GM23338 (cell line): ENCODE measurements at regions not wholly inside any gene's neighbourhood (a gene's known extent, or its start where the extent isn't known, plus 50 kb on each side); places are given as distances from the start of the nearest gene placed in this dataset.

Experiments
- ATAC-seq: fragments of 200-7000 bp; cut with Tn5 transposase; 3 replicates; pipeline ENCODE4 v1.9.1; 2020
- DNase-seq: peaks from one replicate; pipeline ENCODE4 v3.0.0-alpha.2; 2015; ENCODE audit warnings: low spot score
- H2AFZ ChIP-seq: fragments of 200-600 bp; sonication (generic); 2 replicates; pipeline ENCODE4 v1.8.0; 2016; ENCODE audit warnings: antibody characterized with exemption, mild to moderate bottlenecking, moderate library complexity
- H3F3A ChIP-seq: fragments of 200-600 bp; sonication (generic); replicated peaks from 2 replicates; pipeline ENCODE4 v1.8.0; 2017; ENCODE audit warnings: antibody characterized with exemption, mixed run types, low read depth
- H3K27ac ChIP-seq: fragments of 200-600 bp; sonication (generic); 2 replicates; pipeline ENCODE4 v1.6.1; 2016; ENCODE audit warnings: low read depth
- H3K27me3 ChIP-seq: fragments of 200-600 bp; sonication (generic); 2 replicates; pipeline ENCODE4 v1.8.0; 2016; ENCODE audit warnings: mild to moderate bottlenecking, mixed run types, moderate library complexity; ENCODE audit not compliant: insufficient read depth
- H3K36me3 ChIP-seq: fragments of 200-600 bp; sonication (generic); 2 replicates; pipeline ENCODE4 v1.8.0; 2016; ENCODE audit warnings: mild to moderate bottlenecking; ENCODE audit not compliant: insufficient read depth
- H3K4me1 ChIP-seq: fragments of 200-600 bp; sonication (generic); 2 replicates; pipeline ENCODE4 v1.8.0; 2016; ENCODE audit warnings: mild to moderate bottlenecking, moderate library complexity; ENCODE audit not compliant: insufficient read depth
- H3K4me2 ChIP-seq: fragments of 200-600 bp; sonication (generic); 2 replicates; pipeline ENCODE4 v1.7.1; 2017; ENCODE audit warnings: mixed run types
- H3K4me3 ChIP-seq: fragments of 200-600 bp; sonication (generic); 2 replicates; pipeline ENCODE4 v1.6.1; 2016; ENCODE audit warnings: mixed run types
- H3K79me2 ChIP-seq: fragments of 200-600 bp; sonication (generic); replicated peaks from 2 replicates; pipeline ENCODE4 v1.8.0; 2017; ENCODE audit warnings: mild to moderate bottlenecking; ENCODE audit not compliant: insufficient read depth
- H3K9me2 ChIP-seq: fragments of 200-600 bp; sonication (generic); 2 replicates; pipeline ENCODE4 v1.8.0; 2017; ENCODE audit not compliant: insufficient read depth
- H4K20me1 ChIP-seq: fragments of 200-600 bp; sonication (generic); replicated peaks from 2 replicates; pipeline ENCODE4 v1.8.0; 2017; ENCODE audit warnings: mild to moderate bottlenecking; ENCODE audit not compliant: insufficient read depth
- H3K27ac Mint-ChIP-seq: 2 replicates; pipeline ENCODE4 v1.8.0; 2020; ENCODE audit warnings: inconsistent platforms, mild to moderate bottlenecking, moderate library complexity, mixed read lengths
- H3K27me3 Mint-ChIP-seq: 3 replicates; pipeline ENCODE4 v1.8.0; 2022; ENCODE audit warnings: low read depth, mild to moderate bottlenecking, moderate library complexity, mixed read lengths, inconsistent platforms; ENCODE audit not compliant: insufficient read depth, poor library complexity
- H3K36me3 Mint-ChIP-seq: 3 replicates; pipeline ENCODE4 v1.8.0; 2021; ENCODE audit warnings: low read depth, mild to moderate bottlenecking, inconsistent platforms, moderate library complexity, mixed read lengths
- H3K4me1 Mint-ChIP-seq: 3 replicates; pipeline ENCODE4 v1.8.0; 2020; ENCODE audit warnings: mild to moderate bottlenecking, inconsistent platforms, mixed read lengths
- H3K4me3 Mint-ChIP-seq: 3 replicates; pipeline ENCODE4 v1.8.0; 2021; ENCODE audit warnings: moderate library complexity, mild to moderate bottlenecking, inconsistent platforms, mixed read lengths
- H3K9me3 Mint-ChIP-seq: 3 replicates; pipeline ENCODE4 v1.8.0; 2020; ENCODE audit warnings: moderate library complexity, mild to moderate bottlenecking, inconsistent platforms, mixed read lengths
- CTCF ChIP-seq, 2 experiments: fragments of 200-600 bp in 1 of 2; sonication (generic) in 1 of 2; conservative IDR thresholded peaks; 2 replicates each; pipeline versions ENCODE4 v1.5.1 to v1.6.1; 2016 to 2017; ENCODE audit warnings: antibody characterized with exemption in 2 of 2, low read depth in 2 of 2, mild to moderate bottlenecking in 2 of 2, moderate library complexity in 1 of 2
- ETS1 ChIP-seq: IDR thresholded peaks from 2 replicates; pipeline ENCODE4 v1.6.1; 2016; ENCODE audit warnings: antibody characterized with exemption
- EZH2 ChIP-seq: fragments of 200-600 bp; sonication (generic); IDR thresholded peaks from one replicate; pipeline ENCODE4 v1.8.0; 2017; ENCODE audit warnings: antibody characterized with exemption, mild to moderate bottlenecking, low read depth; ENCODE audit not compliant: unreplicated experiment
- JUNB ChIP-seq: IDR thresholded peaks from one replicate; pipeline ENCODE4 v1.6.1; 2016; ENCODE audit warnings: antibody characterized with exemption; ENCODE audit not compliant: unreplicated experiment
- NANOG ChIP-seq: IDR thresholded peaks from 2 replicates; pipeline ENCODE4 v1.6.1; 2016; ENCODE audit warnings: antibody characterized with exemption, borderline replicate concordance
- ZNF114 ChIP-seq: fragments of 250-450 bp; sonication (Bioruptor Pico); IDR thresholded peaks from 2 replicates; pipeline ENCODE4 v1.5.0; 2020; ENCODE audit warnings: mild to moderate bottlenecking, moderate library complexity
- ZNF331 ChIP-seq: fragments of 250-450 bp; sonication (Bioruptor Pico); IDR thresholded peaks from 2 replicates; pipeline ENCODE4 v1.5.0; 2020; ENCODE audit warnings: low read depth, mild to moderate bottlenecking, moderate library complexity
- ZNF462 ChIP-seq: fragments of 250-450 bp; sonication (Bioruptor Pico); IDR thresholded peaks from 2 replicates; pipeline ENCODE4 v1.5.0; 2020; ENCODE audit warnings: mild to moderate bottlenecking, moderate library complexity

- TF ChIP-seq CTCF (conservative IDR thresholded peaks at IDR 0.05; ENCODE audit: low read depth in 2 of 2) (no peak), ZNF331 (CRISPR knock-in tag) (no peak), ETS1 (no peak)
These were observed 458.8 kb downstream of the METTL4 start (continued) for GRCh38 chr18:2112435-2113045.

GRCh38 chr18:2114289-2114688, 457.0 kb downstream of the METTL4 start:
- Mint-ChIP-seq H3K27me3 (no peaks in the 10 kb centered on the region), H3K9me3 (no peaks in the 10 kb centered on the region), H3K27ac (no peak overlapping the region; the same call in 1 of the 2 replicates), H3K4me1 (peaks cover 8% of the 10 kb centered on the region), H3K4me3 (no peak overlapping the region), H3K36me3 (no peaks in the 10 kb centered on the region)
- Histone ChIP-seq H3K4me1 (no peaks in the 10 kb centered on the region), H3K27me3 (no peaks in the 10 kb centered on the region), H3F3A (no peaks in the 10 kb centered on the region), H2AFZ (no peak overlapping the region; the same call in 1 of the 2 replicates), H4K20me1 (no peaks in the 10 kb centered on the region), H3K36me3 (no peaks in the 10 kb centered on the region), H3K4me2 (no peak overlapping the region), H3K79me2 (no peaks in the 10 kb centered on the region), H3K9me2 (no peaks in the 10 kb centered on the region), H3K4me3 (no peak overlapping the region), H3K27ac (no peak overlapping the region)
- ATAC-seq (peak; percentile 78), DNase-seq (peak; percentile 14)
- no peak for TF ChIP-seq JUNB
- TF ChIP-seq EZH2: no peak
- no peak for TF ChIP-seq CTCF (conservative IDR thresholded peaks at IDR 0.05; ENCODE audit: low read depth in 2 of 2)
- TF ChIP-seq ZNF114: no peak
- no peak for TF ChIP-seq NANOG

- ATAC-seq: no peak
- no peak for TF ChIP-seq ZNF462 (CRISPR knock-in tag)
These were observed 456.5 kb downstream of the METTL4 start for GRCh38 chr18:2114765-2115164.

More at GRCh38 chr18:2114765-2115164, 456.5 kb downstream of the METTL4 start:
- Histone ChIP-seq H3F3A (no peaks in the 10 kb centered on the region), H3K79me2 (no peaks in the 10 kb centered on the region), H3K4me2 (no peak overlapping the region), H3K4me1 (no peaks in the 10 kb centered on the region), H3K36me3 (no peaks in the 10 kb centered on the region), H3K27me3 (no peaks in the 10 kb centered on the region), H3K4me3 (no peak overlapping the region), H3K27ac (no peak overlapping the region), H3K9me2 (no peaks in the 10 kb centered on the region), H2AFZ (no peak overlapping the region; the same call in 1 of the 2 replicates), H4K20me1 (no peaks in the 10 kb centered on the region)
- H3K36me3 Mint-ChIP-seq: no peaks in the 10 kb centered on the region
- H3K27me3 Mint-ChIP-seq: no peaks in the 10 kb centered on the region
- no peak overlapping the region; the same call in 1 of the 2 replicates for H3K27ac Mint-ChIP-seq
- no peaks in the 10 kb centered on the region for H3K9me3 Mint-ChIP-seq
- H3K4me3 Mint-ChIP-seq: no peak overlapping the region
- H3K4me1 Mint-ChIP-seq: peaks cover 8% of the 10 kb centered on the region
- no peak for DNase-seq
